Peyer's patch (tissue), 4 donors: ENCODE measurements at regions not wholly inside any gene's neighbourhood (a gene's known extent, or its start where the extent isn't known, plus 50 kb on each side); places are given as distances from the start of the nearest gene placed in this dataset.
A peak's percentile ranks its signal among the peaks of the same experiment; 100 is the strongest.
"Not testable (repeated sequence)": the region's sequence is repeated elsewhere in the genome, so short reads cannot be mapped to it uniquely, and the experiment has no call there.

Source experiments
- DNase-seq, 3 donors: peaks; one replicate each; pipeline ENCODE4 v3.0.0-alpha.2; 2017 to 2019
- H3K27ac ChIP-seq, 4 donors: fragments of 200-600 bp; sonication (generic); one replicate each; pipeline ENCODE4 v1.5.1; 2016 to 2019
- H3K27me3 ChIP-seq, 2 donors: fragments of 200-600 bp; sonication (generic); one replicate each; pipeline ENCODE4 v1.5.1; 2019
- H3K36me3 ChIP-seq, 3 donors: fragments of 200-600 bp; sonication (generic); one replicate each; pipeline ENCODE4 v1.5.1; 2016 to 2019
- H3K4me1 ChIP-seq, 4 donors: fragments of 200-600 bp; sonication (generic); one replicate each; pipeline ENCODE4 v1.5.1; 2016 to 2019
- H3K4me3 ChIP-seq, 4 donors: fragments of 200-600 bp; sonication (generic); 1 replicate in 3 of 4; 2 replicates in 1 of 4; pipeline ENCODE4 v1.5.1; 2016 to 2019; ENCODE audit warnings: mild to moderate bottlenecking in 1 of 4
- H3K9me3 ChIP-seq, 4 donors: fragments of 200-600 bp; sonication (generic); one replicate each; pipeline ENCODE4 v1.5.1; 2016 to 2019; ENCODE audit warnings: mild to moderate bottlenecking in 1 of 4
- CTCF ChIP-seq, 6 experiments: fragments of 450-650 bp in 4 of 6; fragments of 200-600 bp in 2 of 6; sonication (generic) in 1 of 6; IDR thresholded peaks; one replicate each; pipeline ENCODE4 v1.5.1; 2017 to 2019; ENCODE audit warnings: antibody characterized with exemption in 6 of 6, mild to moderate bottlenecking in 3 of 6, moderate library complexity in 1 of 6
- POLR2A ChIP-seq, 2 donors: fragments of 450-650 bp; IDR thresholded peaks; one replicate each; pipeline ENCODE4 v1.5.1; 2017; ENCODE audit warnings: antibody characterized with exemption in 2 of 2, mild to moderate bottlenecking in 2 of 2, moderate library complexity in 2 of 2

GRCh38 chr7:17094963-17095574, 203.4 kb upstream of the AHR start:
- Histone ChIP-seq H3K36me3 (no peaks in the 10 kb centered on the region), H3K27me3 (no peaks in the 10 kb centered on the region), H3K9me3 (no peaks in the 10 kb centered on the region), H3K4me1 (no peaks in the 10 kb centered on the region), H3K4me3 (no peak overlapping the region), H3K27ac (no peak overlapping the region)
- no peak for TF ChIP-seq CTCF (IDR thresholded peaks at IDR 0.05)
- TF ChIP-seq POLR2A (IDR thresholded peaks at IDR 0.05) = no peak
- no peak for DNase-seq

GRCh38 chr7:17095931-17096330, 202.5 kb upstream of the AHR start:
- no peaks in the 10 kb centered on the region for H3K27me3 ChIP-seq
- no peak for DNase-seq
- no peaks in the 10 kb centered on the region for H3K36me3 ChIP-seq
- H3K4me1 ChIP-seq = no peaks in the 10 kb centered on the region
- no peak overlapping the region for H3K27ac ChIP-seq
- no peaks in the 10 kb centered on the region for H3K9me3 ChIP-seq
- TF ChIP-seq CTCF (IDR thresholded peaks at IDR 0.05) (no peak), POLR2A (IDR thresholded peaks at IDR 0.05) (no peak)
- H3K4me3 ChIP-seq = no peak overlapping the region

GRCh38 chr7:17097668-17098297, 200.7 kb upstream of the AHR start:
- Histone ChIP-seq H3K36me3 (no peaks in the 10 kb centered on the region), H3K27ac (peak overlapping the region in 1 of 4 donors; percentile 0), H3K9me3 (no peaks in the 10 kb centered on the region), H3K27me3 (no peaks in the 10 kb centered on the region), H3K4me1 (no peaks in the 10 kb centered on the region), H3K4me3 (no peak overlapping the region)
- TF ChIP-seq POLR2A (IDR thresholded peaks at IDR 0.05) (no peak), CTCF (IDR thresholded peaks at IDR 0.05) (no peak)
- DNase-seq = no peak

- H3K4me1 ChIP-seq = no peaks in the 10 kb centered on the region
- no peak overlapping the region for H3K4me3 ChIP-seq
- H3K9me3 ChIP-seq = no peaks in the 10 kb centered on the region
- no peaks in the 10 kb centered on the region for H3K36me3 ChIP-seq
- TF ChIP-seq CTCF (IDR thresholded peaks at IDR 0.05) (no peak), POLR2A (IDR thresholded peaks at IDR 0.05) (no peak)
- no peak overlapping the region for H3K27ac ChIP-seq
- DNase-seq = no peak
- no peaks in the 10 kb centered on the region for H3K27me3 ChIP-seq
Observed at GRCh38 chr7:17098515-17098914, 199.9 kb upstream of the AHR start.

- Histone ChIP-seq H3K27me3 (no peaks in the 10 kb centered on the region), H3K27ac (peak overlapping the region in 2 of 4 donors; percentile 10 to 24), H3K9me3 (no peaks in the 10 kb centered on the region), H3K36me3 (no peaks in the 10 kb centered on the region), H3K4me3 (no peak overlapping the region), H3K4me1 (no peaks in the 10 kb centered on the region)
- DNase-seq = peak in 2 of 3 donors; percentile 66 to 79
- TF ChIP-seq POLR2A (IDR thresholded peaks at IDR 0.05) (no peak), CTCF (IDR thresholded peaks at IDR 0.05) (peak in 1 of 6 experiments; percentile 10)
Observed at GRCh38 chr7:17099083-17099973, 199.1 kb upstream of the AHR start.

GRCh38 chr7:17099974-17100509, 198.4 kb upstream of the AHR start:
- not testable (repeated sequence) for H3K4me3 ChIP-seq, H3K36me3 ChIP-seq, H3K27me3 ChIP-seq, H3K9me3 ChIP-seq, H3K4me1 ChIP-seq, DNase-seq
- H3K27ac ChIP-seq = peak overlapping the region in 2 of 4 donors; percentile 10 to 24
